B cell (primary cell): ENCODE measurements at regions not wholly inside any gene's neighbourhood (a gene's known extent, or its start where the extent isn't known, plus 50 kb on each side); places are given as distances from the start of the nearest gene placed in this dataset.

Experiments used
- ATAC-seq: fragments of 200-7000 bp; cut with Tn5 transposase; one replicate; pipeline ENCODE4 v1.10.0; 2021; ENCODE audit warnings: low read depth, mild to moderate bottlenecking, moderate number of reproducible peaks, moderate library complexity
- CTCF ChIA-PET: fragments of 350-600 bp; sonication (Branson Sonifier 250); formaldehyde crosslinking; loops from one replicate; lab custom pipeline; 2021; ENCODE audit warnings: antibody characterized with exemption, inconsistent platforms; lab: Charles Lee
- POLR2A ChIA-PET: fragments of 350-600 bp; sonication (Branson Sonifier 250); formaldehyde crosslinking; loops from one replicate; lab custom pipeline; 2021; ENCODE audit warnings: antibody characterized with exemption; lab: Charles Lee
- DNase-seq: peaks from one replicate; pipeline ENCODE4 v3.0.0; 2013
- H2AFZ ChIP-seq: 2 replicates; pipeline ENCODE4 v1.6.1; 2012; ENCODE audit warnings: mild to moderate bottlenecking, low read depth, low read length; ENCODE audit not compliant: insufficient read depth, poor library complexity, severe bottlenecking
- H3K27ac ChIP-seq, 2 donors: 1 replicate in 1 of 2; 2 replicates in 1 of 2; pipeline ENCODE4 v1.5.1; 2012 to 2013; ENCODE audit warnings: low read length in 2 of 2, mild to moderate bottlenecking in 2 of 2, moderate library complexity in 1 of 2
- H3K27me3 ChIP-seq, 4 experiments: fragments of 200-600 bp in 1 of 4; sonication (generic) in 1 of 4; replicated peaks in 1 of 4; 1 replicate in 2 of 4; 2 replicates in 2 of 4; pipeline versions ENCODE4 v1.6.1 to v1.7.0; 2013 to 2016; ENCODE audit warnings: low read length in 3 of 4, mild to moderate bottlenecking in 2 of 4, mixed read lengths in 1 of 4, moderate library complexity in 1 of 4; ENCODE audit not compliant: insufficient read depth in 4 of 4, control insufficient read depth in 3 of 4; ENCODE audit errors: control extremely low read depth in 1 of 4
- H3K36me3 ChIP-seq, 2 experiments: replicated peaks in 1 of 2; 1 replicate in 1 of 2; 2 replicates in 1 of 2; pipeline versions ENCODE4 v1.6.1 to v1.7.1; 2013; ENCODE audit warnings: low read length in 1 of 2; ENCODE audit not compliant: insufficient read depth in 2 of 2, control insufficient read depth in 1 of 2; ENCODE audit errors: control extremely low read depth in 1 of 2, extremely low read depth in 1 of 2
- H3K4me1 ChIP-seq, 2 donors: fragments of 200-600 bp in 1 of 2; sonication (generic) in 1 of 2; 1 replicate in 1 of 2; 2 replicates in 1 of 2; pipeline versions ENCODE4 v1.5.1 to v1.6.1; 2013 to 2017; ENCODE audit warnings: low read length in 2 of 2; ENCODE audit not compliant: control insufficient read depth in 2 of 2, insufficient read depth in 2 of 2
- H3K4me2 ChIP-seq: replicated peaks from 2 replicates; pipeline ENCODE3; 2012; ENCODE audit warnings: mild to moderate bottlenecking, low read depth, low read length; ENCODE audit not compliant: poor library complexity, severe bottlenecking
- H3K4me3 ChIP-seq, 5 experiments: fragments of 200-600 bp in 1 of 5; sonication (generic) in 1 of 5; 1 replicate in 3 of 5; 2 replicates in 2 of 5; pipeline versions ENCODE4 v1.5.1 to v1.7.0; 2011 to 2016; ENCODE audit warnings: low read length in 4 of 5, mild to moderate bottlenecking in 4 of 5, low read depth in 2 of 5, control low read depth in 1 of 5, moderate library complexity in 1 of 5; ENCODE audit not compliant: insufficient read depth in 1 of 5; ENCODE audit errors: control extremely low read depth in 1 of 5, extremely low read depth in 1 of 5
- H3K79me2 ChIP-seq: fragments of 200-600 bp; sonication (generic); one replicate; pipeline ENCODE4 v1.6.0; 2016; ENCODE audit warnings: low read length; ENCODE audit not compliant: control insufficient read depth, insufficient read depth
- H3K9ac ChIP-seq: fragments of 200-600 bp; sonication (generic); 2 replicates; pipeline ENCODE4 v1.6.1; 2017; ENCODE audit warnings: mild to moderate bottlenecking, low read length, moderate library complexity
- H3K9me3 ChIP-seq, 3 donors: one replicate each; pipeline versions ENCODE4 v1.6.1 to v1.7.1; 2013; ENCODE audit warnings: low read length in 2 of 3; ENCODE audit not compliant: control insufficient read depth in 2 of 3, insufficient read depth in 1 of 3; ENCODE audit errors: control extremely low read depth in 1 of 3
- H4K20me1 ChIP-seq: 2 replicates; pipeline ENCODE4 v1.6.0; 2012; ENCODE audit warnings: mild to moderate bottlenecking, low read length; ENCODE audit not compliant: insufficient read depth, control insufficient read depth, poor library complexity, severe bottlenecking
- H3K27ac Mint-ChIP-seq: one replicate; pipeline ENCODE4 v1.8.0; 2021; ENCODE audit warnings: mixed read lengths
- H3K27me3 Mint-ChIP-seq: one replicate; pipeline ENCODE4 v1.8.0; 2021; ENCODE audit warnings: mixed read lengths
- H3K4me1 Mint-ChIP-seq: one replicate; pipeline ENCODE4 v1.8.0; 2021; ENCODE audit warnings: mixed read lengths
- H3K4me3 Mint-ChIP-seq: one replicate; pipeline ENCODE4 v1.8.0; 2021; ENCODE audit warnings: mixed read lengths
- H3K9me3 Mint-ChIP-seq: one replicate; pipeline ENCODE4 v1.8.0; 2022; ENCODE audit warnings: mixed read lengths; ENCODE audit not compliant: insufficient read depth
- CTCF ChIP-seq: fragments of 200-600 bp; IDR thresholded peaks from one replicate; pipeline ENCODE4 v1.8.0; 2022; ENCODE audit warnings: antibody characterized with exemption, mild to moderate bottlenecking
- EZH2 ChIP-seq: IDR thresholded peaks from 2 replicates; pipeline ENCODE4 v1.6.1; 2012; ENCODE audit warnings: borderline replicate concordance, low read depth, mild to moderate bottlenecking, moderate library complexity, low read length; ENCODE audit not compliant: insufficient read depth, poor library complexity, severe bottlenecking
- WGBS: methylation state at CpG from one replicate; pipeline ENCODE4 v1.1.5; 2013; ENCODE audit warnings: missing lambda C conversion rate; ENCODE audit not compliant: insufficient coverage; 5-methylcytosine and 5-hydroxymethylcytosine counted together
- intact Hi-C: fragments of 100-400 bp; cut with micrococcal nuclease; formaldehyde crosslinking; loops from one replicate; pipeline ENCODE4 v1.10.0; 2022

- Mint-ChIP-seq H3K27ac (no peak overlapping the region), H3K27me3 (peaks cover 19% of the 10 kb centered on the region), H3K4me1 (peaks cover 10% of the 10 kb centered on the region), H3K4me3 (no peak overlapping the region), H3K9me3 (no peaks in the 10 kb centered on the region)
- ATAC-seq (no peak), DNase-seq (no peak)
- peaks cover 0 to 26% (median 6%) of the 10 kb centered on the region in 4 experiments for H3K27me3 ChIP-seq
- no peak overlapping the region for H3K4me2 ChIP-seq
- no peak overlapping the region for H3K9ac ChIP-seq
- CTCF ChIA-PET = no interaction called here
- H3K4me3 ChIP-seq = no peak overlapping the region
- no peak overlapping the region for H3K27ac ChIP-seq
- no peak for TF ChIP-seq EZH2
- no peak for TF ChIP-seq CTCF
- no peaks in the 10 kb centered on the region for H3K36me3 ChIP-seq
- 90% methylated on average over 24 of the region's 26 CpGs for WGBS
- POLR2A ChIA-PET = no interaction called here
- no peaks in the 10 kb centered on the region for H4K20me1 ChIP-seq
- H3K79me2 ChIP-seq = no peaks in the 10 kb centered on the region
- intact Hi-C loops = no loop called here
- H2AFZ ChIP-seq = no peak overlapping the region
- peaks cover 6 to 11% of the 10 kb centered on the region in 2 donors for H3K4me1 ChIP-seq
- H3K9me3 ChIP-seq = peaks cover 0 to 13% (median 0%) of the 10 kb centered on the region in 3 donors
These were observed 55.8 kb downstream of the UNCX start for GRCh38 chr7:1288390-1288995.

GRCh38 chr7:1288996-1289551 lies 56.4 kb downstream of the UNCX start:
- intact Hi-C loops = no loop called here
- H3K4me1 ChIP-seq = peaks cover 6 to 11% of the 10 kb centered on the region in 2 donors
- Mint-ChIP-seq H3K27ac (no peak overlapping the region), H3K9me3 (no peaks in the 10 kb centered on the region), H3K4me3 (no peak overlapping the region), H3K27me3 (peaks cover 19% of the 10 kb centered on the region), H3K4me1 (peaks cover 10% of the 10 kb centered on the region)
- H3K9me3 ChIP-seq = peaks cover 0 to 11% (median 0%) of the 10 kb centered on the region in 3 donors
- 91% methylated on average over 32 of the region's 32 CpGs for WGBS
- no peak for DNase-seq
- peaks cover 0 to 26% (median 6%) of the 10 kb centered on the region in 4 experiments for H3K27me3 ChIP-seq
- H4K20me1 ChIP-seq = no peaks in the 10 kb centered on the region
- no peak for TF ChIP-seq CTCF
- no peak for TF ChIP-seq EZH2
- no peak overlapping the region for H3K4me2 ChIP-seq
- H3K36me3 ChIP-seq = no peaks in the 10 kb centered on the region
- no peak for ATAC-seq
- no peak overlapping the region for H3K4me3 ChIP-seq
- H2AFZ ChIP-seq = no peak overlapping the region
- CTCF ChIA-PET = no interaction called here
- H3K27ac ChIP-seq = no peak overlapping the region
- no peak overlapping the region for H3K9ac ChIP-seq
- H3K79me2 ChIP-seq = no peaks in the 10 kb centered on the region
- POLR2A ChIA-PET = no interaction called here
